Esophagus muscularis mucosa (tissue), 2 donors: ENCODE measurements at regions not wholly inside any gene's neighbourhood (a gene's known extent, or its start where the extent isn't known, plus 50 kb on each side); places are given as distances from the start of the nearest gene placed in this dataset.

ENCODE experiments used
- POLR2A ChIP-seq: fragments of 450-650 bp; IDR thresholded peaks from one replicate; pipeline ENCODE4 v1.6.1; 2017; ENCODE audit warnings: antibody characterized with exemption, moderate library complexity, mild to moderate bottlenecking, low read depth
- POLR2AphosphoS5 ChIP-seq, 2 donors: sonication (generic); formaldehyde crosslinking; IDR thresholded peaks; one replicate each; pipeline ENCODE4 v1.6.1; 2017; ENCODE audit warnings: antibody characterized with exemption in 2 of 2

- TF ChIP-seq POLR2A = no peak
- TF ChIP-seq POLR2AphosphoS5 (IDR thresholded peaks at IDR 0.05) = no peak
Measured at GRCh38 chr2:82694431-82694830, 1764.6 kb downstream of the SUCLG1 start.
